Activated naive CD4-positive, alpha-beta T cell (primary cell): ENCODE measurements at regions not wholly inside any gene's neighbourhood (a gene's known extent, or its start where the extent isn't known, plus 50 kb on each side); places are given as distances from the start of the nearest gene placed in this dataset.
"Not testable (repeated sequence)": the region's sequence is repeated elsewhere in the genome, so short reads cannot be mapped to it uniquely, and the experiment has no call there.

Experiments used
- DNase-seq, 4 experiments: peaks; one replicate each; lab custom pipeline; 2025; lab: John Stamatoyannopoulos, UW

DNA sequence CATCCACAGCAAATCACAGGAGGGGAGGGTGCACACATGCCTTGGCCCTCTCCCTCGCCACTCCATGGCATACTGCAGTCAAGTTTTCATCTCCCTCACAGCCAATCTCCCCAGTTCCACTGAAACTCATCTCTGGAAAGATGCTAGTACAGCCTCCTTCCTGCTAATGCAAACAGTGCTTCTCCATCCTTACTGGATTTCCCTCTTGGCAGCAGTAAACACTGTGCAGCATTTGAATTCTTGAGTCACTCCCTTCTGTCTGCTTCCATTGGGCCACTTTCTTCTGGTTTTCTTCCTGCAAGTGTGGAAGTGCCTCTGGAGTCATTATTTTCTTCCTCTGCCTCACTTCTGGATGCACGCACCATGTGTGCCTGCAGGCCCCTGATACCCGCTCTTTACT is 460.3 kb downstream of the QKI start:
- DNase-seq: no peak

DNA sequence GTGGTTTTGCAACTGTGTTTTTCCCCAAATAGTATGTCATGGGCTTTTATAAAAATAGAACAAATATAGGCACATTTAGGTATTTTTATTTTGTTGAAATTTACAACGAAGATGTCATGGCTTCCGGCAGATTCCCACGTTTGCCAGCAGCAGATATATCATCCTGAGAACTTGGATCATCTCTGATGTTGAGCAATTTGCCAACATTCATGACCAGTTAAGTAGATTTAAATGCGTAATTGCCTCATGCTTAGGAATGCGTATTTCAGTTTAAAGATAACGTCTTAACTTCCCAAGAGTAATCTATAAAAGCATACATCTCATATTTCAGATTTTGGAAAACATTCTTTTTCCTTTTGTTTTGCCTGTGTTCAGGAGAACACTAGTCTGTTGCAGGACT is 457.8 kb downstream of the QKI start:
- no peak for DNase-seq

DNA sequence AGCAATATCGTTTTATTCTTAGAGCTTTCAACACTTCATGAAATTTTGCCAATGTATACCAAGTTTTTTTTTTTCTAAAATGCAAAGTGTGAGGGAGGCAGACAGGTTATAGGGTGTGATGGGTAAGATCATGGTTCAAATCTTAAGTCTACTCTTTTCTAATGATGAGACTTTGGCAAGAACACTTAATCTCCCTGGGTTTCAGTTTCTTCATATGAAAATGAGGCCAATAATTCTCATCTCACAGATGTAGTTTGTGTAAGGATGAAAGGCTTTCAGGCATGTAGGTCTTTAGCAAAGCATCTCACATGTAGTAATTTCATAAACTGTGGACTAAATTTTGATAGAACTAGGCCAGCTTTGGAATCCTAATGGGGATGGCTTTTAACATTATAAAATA is 457.1 kb downstream of the QKI start:
- no peak for DNase-seq

DNA sequence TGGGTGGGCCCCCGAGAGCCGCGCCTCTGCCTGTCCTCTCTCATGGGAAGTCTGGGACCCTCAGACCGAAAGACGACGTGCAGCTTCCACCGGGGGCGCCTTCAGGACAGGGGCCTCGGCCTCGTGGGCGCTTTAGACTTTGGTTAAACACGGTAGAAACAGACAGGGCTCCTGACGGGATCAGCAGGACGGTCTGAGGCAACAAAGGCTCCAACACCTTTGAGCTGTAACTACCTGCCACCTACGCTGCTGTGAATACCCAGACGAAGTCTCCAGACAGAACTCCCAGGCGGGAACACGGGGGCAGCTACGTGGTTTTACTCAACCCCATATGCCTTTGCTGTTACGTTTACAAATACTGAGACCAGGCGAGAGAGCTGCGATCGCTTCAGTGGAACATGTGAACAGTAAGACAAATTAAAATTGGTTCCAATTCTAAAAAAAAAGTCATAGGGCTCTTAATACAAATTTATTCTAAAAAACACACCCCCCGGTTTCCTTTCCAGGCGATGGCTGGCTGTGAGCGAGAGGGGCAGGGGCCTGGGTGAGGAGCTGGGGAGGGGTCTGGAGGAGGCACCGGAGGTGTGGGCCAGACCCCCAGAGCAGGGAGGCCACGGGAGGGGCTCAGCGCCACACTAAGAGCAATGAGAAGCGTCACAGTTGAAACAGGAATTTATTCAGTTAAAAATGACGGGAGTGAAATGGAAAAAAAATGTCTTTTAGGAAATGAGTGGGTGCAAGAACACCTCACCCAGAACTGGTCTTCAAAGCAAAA is 453.2 kb downstream of the QKI start:
- no peak for DNase-seq

DNA sequence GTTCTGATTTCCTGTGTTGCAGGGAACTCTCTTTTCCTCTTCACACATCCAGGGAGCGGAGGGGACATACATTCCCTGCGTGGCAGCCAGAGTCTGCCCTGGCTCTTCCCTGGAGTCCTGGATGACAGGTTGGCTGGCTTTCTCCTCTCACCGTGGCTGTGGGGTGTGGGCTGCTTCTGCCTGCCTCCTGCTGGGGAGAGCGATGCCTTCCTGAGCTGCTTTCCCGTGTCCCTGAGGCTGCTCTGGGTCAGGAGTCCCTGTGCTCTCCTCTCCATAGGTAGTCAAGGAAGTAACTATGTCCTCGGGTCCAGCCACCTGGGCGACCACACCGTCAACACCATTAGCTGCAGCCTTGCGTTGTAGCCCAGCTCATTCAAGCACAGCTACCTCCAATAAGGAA is 451.7 kb downstream of the QKI start:
- DNase-seq: no peak

DNA sequence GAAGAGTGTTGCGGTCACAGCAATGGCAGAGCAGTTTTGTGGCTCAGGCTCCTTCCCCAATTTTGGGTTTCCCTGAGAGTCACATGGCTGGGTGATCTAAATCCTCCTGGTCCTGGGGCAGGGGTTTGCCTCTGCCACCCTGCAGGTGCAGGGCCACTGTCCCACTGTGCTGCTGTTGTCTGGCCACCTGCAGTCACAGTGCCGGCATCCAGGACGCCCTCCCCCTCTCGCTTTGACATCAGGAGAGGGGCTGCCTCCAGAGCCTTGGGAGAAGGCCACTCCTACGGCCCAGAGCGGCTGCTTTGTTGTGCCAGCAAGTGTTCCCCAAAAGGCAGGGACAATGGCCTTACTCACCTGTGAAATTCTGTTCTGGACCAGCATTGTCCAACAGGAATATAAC is 449.0 kb downstream of the QKI start:
- DNase-seq: no peak

DNA sequence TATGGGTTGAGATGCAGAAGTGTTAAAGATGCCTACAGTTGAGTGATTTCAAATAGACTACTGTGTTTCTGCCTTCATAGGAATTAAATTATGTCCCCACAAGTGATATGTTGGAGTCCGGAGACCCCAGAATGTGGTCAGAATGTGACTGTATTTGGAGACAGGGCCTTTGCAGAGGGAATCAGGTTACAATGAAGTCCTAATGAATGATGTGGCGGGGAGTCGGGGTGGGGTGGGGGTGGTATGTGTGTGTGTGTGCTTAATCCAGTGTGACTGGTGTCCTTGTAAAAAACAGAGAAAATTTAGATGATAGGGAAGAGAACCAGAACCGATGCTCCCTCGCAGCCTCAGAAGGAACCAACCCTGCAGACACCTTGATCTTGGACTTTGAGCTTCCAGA is 448.2 kb downstream of the QKI start:
- DNase-seq: no peak

DNA sequence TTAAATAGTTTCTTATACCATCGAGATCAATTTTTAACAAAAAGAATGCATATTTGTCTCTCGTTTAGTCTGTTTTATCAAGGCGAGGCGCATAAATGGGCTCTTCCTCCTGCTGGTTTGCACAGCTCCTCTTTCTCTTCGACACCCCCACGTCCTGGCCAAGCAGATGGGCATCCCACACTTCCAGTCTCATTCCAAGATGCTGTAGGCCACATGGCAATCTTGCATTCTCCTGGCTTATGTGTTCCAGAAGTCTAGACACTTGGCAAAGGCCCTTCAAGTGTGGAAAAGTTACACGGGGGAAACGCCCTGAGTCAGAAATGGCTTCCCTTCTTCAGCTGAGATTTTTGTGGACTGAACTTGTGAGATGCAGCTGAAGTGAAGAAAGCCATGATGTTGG is 447.1 kb downstream of the QKI start:
- DNase-seq: no peak

DNA sequence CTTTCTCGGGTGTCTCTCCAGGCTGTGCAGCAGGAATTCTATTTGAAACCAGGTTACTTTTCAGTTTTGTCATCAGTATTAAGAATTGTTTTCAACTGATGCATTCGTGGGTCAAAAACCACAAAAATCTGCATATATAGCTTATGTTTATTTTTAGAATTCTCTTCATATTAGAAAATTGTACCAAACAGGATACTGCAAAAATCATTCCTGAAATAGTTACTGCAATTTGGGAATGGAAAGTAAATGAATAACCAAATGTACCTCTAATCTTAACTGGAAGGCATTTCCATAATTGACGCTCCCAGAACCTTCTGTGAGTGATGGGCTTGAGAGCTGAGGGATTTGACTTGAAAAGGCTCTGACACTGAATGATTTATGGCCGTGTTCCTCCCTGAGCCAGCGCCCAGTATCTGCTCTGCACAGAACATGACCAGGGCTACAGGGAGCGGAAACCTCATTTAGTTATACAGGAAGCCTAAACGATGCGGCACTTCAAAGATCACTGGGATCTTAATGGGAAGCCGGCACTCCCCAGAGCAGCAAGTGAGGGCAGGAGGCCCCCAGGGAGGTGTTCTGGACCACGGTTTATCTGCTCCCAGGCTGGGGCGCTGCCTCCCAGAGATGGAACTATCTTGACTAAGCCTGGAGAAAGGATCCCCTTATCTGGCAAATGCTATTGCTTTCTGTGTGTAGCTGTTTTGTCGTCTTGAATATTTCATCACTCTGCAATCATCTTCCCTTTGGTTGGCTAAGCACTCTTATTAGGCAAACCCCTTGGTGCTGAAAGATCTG is 446.0 kb downstream of the QKI start:
- DNase-seq: no peak

DNA sequence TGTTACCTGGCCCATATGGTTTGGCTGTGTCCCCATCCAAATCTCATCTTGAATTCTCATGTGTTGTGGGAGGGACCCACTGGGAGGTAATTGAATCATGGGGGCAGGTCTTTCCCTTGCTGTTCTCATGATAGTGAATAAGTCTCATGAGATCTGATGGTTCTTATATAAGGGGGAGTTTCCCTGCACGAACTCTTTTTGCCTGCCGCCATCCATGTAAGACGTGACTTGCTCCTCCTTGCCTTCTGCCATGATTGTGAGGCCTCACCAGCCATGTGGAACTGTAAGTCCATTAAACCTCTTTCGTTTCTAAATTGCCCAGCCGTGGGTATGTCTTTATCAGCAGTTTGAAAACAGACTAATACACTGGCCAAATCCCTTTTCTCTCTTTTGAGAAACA is 444.4 kb downstream of the QKI start:
- DNase-seq: not testable (repeated sequence)

DNA sequence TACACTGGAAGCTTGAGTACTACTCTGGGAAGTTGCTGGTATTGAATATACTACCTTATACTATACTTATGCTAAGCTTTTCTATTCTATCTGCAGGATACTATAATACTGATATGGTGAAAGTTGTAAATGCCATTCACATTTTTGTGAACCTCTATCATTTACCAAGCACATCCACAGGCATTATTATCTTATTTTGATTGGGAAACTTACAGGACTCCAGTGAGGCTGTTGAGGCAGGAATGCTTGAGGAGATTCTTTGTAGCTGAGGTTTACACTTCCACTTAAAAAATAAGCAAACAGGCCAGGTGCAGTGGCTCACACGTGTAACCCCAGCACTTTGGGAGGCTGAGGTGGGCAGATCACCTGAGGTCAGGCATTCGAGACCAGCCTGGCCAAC is 442.9 kb downstream of the QKI start:
- DNase-seq: no peak

DNA sequence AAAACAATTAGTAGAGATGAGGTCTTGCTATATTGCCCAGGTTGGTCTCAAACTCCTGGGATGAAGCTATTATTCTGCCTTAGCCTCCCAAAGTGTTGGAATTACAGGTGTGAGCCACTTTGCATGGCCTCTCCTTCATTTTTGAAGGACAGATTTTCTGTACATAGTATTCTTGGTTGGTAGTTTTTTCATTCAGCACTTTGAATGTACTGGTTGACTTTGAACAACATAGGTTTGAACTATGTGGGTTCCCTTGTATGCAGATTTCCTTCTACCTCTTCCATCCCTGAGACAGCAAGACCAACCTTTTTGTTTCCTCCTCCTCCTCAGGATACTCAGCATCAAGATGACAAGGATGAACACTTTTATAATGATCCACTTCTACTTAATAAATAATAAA is 436.4 kb downstream of the QKI start:
- no peak for DNase-seq

DNA sequence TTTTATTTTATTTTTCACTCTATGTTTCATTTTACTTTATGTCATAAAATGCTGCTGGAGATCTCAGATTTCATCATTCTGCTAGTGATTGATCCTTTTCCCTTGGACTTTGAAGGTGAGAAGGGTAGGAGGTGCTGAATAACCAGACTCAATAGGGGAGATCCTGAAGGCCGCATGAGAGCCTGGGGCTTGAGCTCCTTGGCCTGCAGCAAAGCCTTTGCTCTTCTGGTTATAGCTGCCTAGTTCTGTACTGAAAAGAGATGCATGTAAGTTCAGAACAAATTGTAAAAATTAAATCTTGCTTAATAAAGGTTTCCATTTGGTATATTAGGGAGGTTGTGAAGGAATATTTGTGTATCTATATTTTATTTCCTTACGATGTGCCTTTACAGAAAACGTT is 430.2 kb downstream of the QKI start:
- no peak for DNase-seq

DNA sequence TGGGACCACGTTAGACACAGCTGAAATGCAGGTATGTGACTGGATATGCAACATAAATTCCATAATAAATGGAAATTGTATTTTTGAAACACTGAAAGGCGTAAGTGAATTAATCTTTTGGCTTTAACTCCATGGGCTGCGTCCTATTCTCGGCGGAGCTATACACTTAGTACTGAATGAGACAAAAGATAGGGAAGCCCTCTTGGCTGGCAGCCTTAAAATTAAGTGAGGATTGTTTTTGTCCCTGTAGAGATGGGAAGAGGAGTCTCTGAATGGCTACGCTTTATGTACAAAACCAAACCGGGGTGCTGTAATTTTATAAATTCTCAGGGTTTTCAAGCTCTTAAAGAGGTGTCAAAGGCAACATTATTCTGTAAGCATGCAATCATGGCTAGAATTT is 429.8 kb downstream of the QKI start:
- DNase-seq: no peak

DNA sequence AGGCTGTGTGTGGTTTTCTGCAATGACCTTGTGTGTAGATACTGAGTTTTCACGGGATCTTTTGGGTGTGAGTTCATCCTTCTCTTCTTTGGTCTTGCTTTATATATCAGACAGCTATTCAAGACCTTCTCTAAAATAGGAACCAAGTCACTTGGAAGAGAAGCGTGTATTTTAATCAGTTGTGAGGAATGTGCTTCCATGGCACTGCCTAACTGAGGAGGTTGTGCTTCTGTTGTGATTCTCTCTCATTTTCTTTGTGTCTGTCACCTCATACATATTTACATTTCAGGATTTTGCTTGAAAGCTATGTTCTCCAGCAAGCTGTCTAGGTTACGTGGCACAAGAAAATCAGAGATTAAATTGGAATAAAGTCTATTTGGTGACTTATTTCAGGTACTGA is 428.7 kb downstream of the QKI start:
- no peak for DNase-seq

DNA sequence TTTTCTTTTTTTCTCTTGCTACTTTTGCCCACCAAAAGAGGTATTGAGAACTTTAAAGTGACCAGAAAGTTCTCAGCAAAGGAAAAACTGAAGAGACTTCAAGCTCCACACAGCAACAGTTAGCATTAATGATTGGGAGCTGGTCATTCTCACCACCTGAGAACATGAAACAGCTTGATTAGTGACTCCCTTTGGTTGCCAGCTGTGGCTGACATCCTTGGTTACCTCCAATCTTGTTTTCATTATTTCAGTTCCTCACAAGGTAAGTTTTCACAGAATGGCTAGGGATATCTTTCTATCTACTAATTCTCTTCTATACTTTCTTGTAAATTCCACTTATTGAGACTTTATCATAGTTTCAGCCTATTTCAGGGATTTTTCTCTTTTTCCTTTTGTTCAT is 427.9 kb downstream of the QKI start:
- DNase-seq: no peak

DNA sequence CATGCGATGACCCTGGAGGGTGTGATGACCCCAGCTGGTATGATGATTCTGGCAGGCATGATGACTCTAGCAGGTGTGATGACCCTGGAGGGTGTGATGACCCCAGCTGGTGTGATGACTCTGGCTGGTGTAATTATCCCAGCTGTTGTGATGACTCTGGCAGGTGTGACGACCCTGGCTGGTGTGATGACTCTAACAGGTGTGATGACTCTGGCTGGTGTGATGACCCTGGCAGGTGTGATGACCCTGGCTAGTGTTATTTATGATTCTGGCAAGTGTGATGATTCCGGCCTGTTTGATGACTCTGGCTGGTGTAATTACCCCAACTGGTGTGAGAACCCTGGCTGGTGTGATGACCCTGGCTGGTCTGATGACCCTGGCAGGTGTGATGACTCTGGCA is 427.2 kb downstream of the QKI start:
- no peak for DNase-seq

DNA sequence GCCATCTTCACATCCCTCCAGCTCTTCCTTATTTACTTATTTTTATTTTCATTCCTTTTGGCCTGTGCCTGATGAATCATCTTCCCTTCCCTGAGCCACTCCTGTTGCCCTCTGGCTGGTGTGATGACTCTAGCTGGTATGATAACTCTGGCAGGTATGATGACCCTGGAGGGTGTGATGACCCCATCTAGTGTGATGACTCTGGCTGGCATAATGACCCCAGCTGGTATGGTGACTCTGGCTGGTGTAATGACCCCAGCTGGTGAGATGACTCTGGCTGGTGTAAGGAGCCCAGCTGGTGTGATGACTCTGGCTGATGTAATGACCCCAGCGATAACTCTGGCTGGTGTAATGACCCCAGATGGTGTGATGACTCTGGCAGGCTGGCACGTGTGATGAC is 426.8 kb downstream of the QKI start:
- no peak for DNase-seq

DNA sequence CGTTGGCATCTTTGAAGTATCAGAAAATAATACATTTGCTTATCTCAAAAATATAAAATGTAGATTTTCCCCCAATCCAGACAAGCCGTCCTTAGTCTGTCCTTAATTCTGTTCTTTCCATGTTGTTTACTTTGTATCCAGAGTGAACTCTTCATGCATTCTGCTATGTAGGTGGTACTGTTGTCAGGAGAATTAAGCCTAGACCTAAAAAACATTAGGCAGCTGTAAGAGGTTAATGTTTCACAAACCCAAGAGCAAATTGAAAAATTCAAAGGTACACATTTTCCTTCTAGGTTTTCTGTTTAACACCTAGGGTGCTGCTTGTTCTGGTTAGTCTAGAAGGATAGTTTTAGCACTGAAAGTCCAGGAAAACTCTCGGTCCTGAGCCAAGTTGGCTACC is 426.4 kb downstream of the QKI start:
- no peak for DNase-seq

DNA sequence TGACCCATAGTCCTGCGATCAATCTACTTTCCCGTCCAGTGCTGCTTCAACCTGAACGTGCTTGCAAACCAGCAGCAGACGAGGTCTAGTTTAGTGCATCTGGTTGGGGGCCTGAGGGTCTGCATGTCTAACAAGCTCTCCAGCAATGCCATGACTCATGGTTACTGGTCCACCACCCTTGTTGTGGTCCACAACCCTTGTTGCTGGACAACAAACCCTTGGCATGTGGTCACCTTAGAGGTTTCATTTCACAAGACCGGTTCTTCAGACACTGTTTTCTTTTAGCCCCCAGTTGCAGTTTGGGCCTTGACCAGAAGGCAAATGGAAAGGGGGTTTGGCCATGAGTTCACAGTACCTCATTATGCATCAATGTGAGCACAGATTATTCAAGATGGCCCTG is 424.8 kb downstream of the QKI start:
- no peak for DNase-seq

DNA sequence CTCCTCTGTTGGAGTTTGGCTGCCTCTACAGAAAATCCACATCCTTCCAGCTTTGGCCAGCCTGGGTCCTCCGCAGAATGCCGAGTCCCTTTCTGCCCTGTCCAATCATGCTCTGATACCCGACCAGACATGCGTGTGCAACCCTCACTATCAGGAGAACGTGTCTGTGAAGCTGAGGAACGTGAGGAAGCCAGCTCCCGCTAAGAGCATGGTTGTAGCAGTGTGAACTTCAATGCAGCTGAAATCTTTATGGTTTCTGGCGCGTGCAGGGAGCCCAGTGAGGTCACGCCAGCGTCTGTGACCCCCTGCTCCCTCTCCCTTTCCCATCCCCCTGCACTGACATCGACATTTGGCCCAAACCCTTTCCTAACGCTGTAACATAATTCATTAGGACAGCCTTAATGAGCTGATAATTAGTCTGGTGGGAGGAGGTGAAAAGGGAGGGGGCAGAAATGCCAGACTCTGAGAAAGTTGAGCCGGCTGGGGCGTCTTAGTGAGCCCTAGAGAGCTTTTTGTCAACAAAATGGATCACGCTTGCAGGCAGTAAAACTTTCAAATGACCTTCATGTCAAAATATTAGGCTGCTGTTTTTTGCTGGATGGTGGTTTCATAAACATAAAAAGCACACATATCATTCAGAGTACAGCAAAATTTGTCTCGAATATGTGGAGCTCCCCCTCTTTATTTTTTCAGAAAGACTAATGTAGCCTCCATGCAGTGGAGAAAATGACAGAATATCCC is 423.3 kb downstream of the QKI start:
- no peak for DNase-seq

DNA sequence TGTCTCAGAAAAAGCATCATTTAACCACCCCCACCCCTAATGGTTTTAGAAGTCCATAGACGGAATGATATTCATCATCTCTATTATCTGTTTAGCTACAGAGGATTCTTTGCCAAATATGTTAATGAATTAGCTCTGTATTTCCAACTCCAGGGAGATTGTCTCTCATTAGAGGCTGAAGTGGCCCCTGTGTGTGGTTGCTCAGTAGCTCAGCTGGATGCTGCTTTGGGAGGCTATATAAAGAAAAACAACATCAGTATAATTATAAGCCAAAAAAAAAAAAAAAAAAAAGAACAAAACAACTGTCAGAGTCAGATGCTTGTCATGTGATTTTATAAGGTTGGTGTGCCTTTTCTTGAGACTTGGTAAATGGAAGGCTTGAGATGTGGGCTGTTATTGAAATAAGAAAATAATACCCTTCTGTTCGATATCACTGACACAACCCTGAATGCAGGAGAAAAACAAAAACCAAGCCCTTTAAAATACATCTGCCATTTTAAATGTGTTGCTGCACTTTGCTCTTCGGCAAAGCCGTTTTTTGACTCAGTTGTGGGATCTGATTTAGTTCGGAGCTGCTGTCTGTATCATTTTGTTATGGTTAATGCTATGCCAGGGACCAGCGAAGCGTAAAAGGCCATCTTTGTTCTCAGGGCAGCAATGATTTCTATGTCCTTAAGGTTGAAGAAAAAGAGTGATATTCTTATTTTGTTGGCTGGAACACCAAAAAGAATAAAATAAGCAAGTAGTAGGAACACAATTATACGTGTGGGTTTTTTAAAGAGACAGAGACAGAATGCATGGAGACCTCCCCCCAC is 422.6 kb downstream of the QKI start:
- no peak for DNase-seq
